Cardiac muscle cell (in vitro differentiated cells and primary cell): ENCODE measurements at regions not wholly inside any gene's neighbourhood (a gene's known extent, or its start where the extent isn't known, plus 50 kb on each side); places are given as distances from the start of the nearest gene placed in this dataset.

Experiments used
- DNase-seq, 2 donors: peaks; one replicate each; pipeline versions ENCODE4 v3.0.0 to v3.0.0-alpha.2; 2010 to 2017; ENCODE audit warnings: low read depth in 1 of 2, low spot score in 1 of 2
- H3K27ac ChIP-seq: fragments of 200-600 bp; sonication (generic); 2 replicates; pipeline ENCODE4 v1.5.1; 2016
- H3K27me3 ChIP-seq: fragments of 200-600 bp; sonication (generic); 2 replicates; pipeline ENCODE4 v1.6.0; 2016; ENCODE audit warnings: control low read depth
- H3K36me3 ChIP-seq: fragments of 200-600 bp; sonication (generic); 2 replicates; pipeline ENCODE4 v1.5.1; 2016; ENCODE audit warnings: control low read depth
- H3K4me1 ChIP-seq: fragments of 200-600 bp; sonication (generic); 2 replicates; pipeline ENCODE4 v1.8.1; 2017; ENCODE audit warnings: low read depth, mild to moderate bottlenecking, mixed run types
- H3K4me3 ChIP-seq: fragments of 200-600 bp; sonication (generic); 2 replicates; pipeline ENCODE4 v1.5.1; 2016; ENCODE audit warnings: mild to moderate bottlenecking
- H3K9me3 ChIP-seq: fragments of 200-600 bp; sonication (generic); 2 replicates; pipeline ENCODE4 v1.5.1; 2017; ENCODE audit warnings: low read depth, mild to moderate bottlenecking, control low read depth
- CTCF ChIP-seq: IDR thresholded peaks from 2 replicates; pipeline ENCODE4 v1.5.1; 2012; ENCODE audit warnings: low read depth, mild to moderate bottlenecking, low read length

- no peak for DNase-seq
- TF ChIP-seq CTCF = no peak
- no peak overlapping the region for H3K27ac ChIP-seq
- H3K4me1 ChIP-seq = no peaks in the 10 kb centered on the region
- no peaks in the 10 kb centered on the region for H3K36me3 ChIP-seq
- H3K27me3 ChIP-seq = peaks cover 6% of the 10 kb centered on the region
- no peaks in the 10 kb centered on the region for H3K9me3 ChIP-seq
- H3K4me3 ChIP-seq = no peak overlapping the region
Observed at GRCh38 chr4:104866809-104867208, 279.9 kb upstream of the TET2 start.

GRCh38 chr4:104868533-104868932 is 278.1 kb upstream of the TET2 start:
- no peak for DNase-seq
- Histone ChIP-seq H3K4me3 (no peak overlapping the region), H3K27ac (no peak overlapping the region), H3K27me3 (peaks cover 10% of the 10 kb centered on the region), H3K9me3 (no peaks in the 10 kb centered on the region), H3K4me1 (no peaks in the 10 kb centered on the region), H3K36me3 (no peaks in the 10 kb centered on the region)
- no peak for TF ChIP-seq CTCF

GRCh38 chr4:104868958-104869357 is 277.7 kb upstream of the TET2 start:
- Histone ChIP-seq H3K27me3 (peaks cover 10% of the 10 kb centered on the region), H3K4me1 (no peaks in the 10 kb centered on the region), H3K36me3 (no peaks in the 10 kb centered on the region), H3K4me3 (no peak overlapping the region), H3K27ac (no peak overlapping the region), H3K9me3 (no peaks in the 10 kb centered on the region)
- no peak for DNase-seq
- no peak for TF ChIP-seq CTCF

GRCh38 chr4:104869831-104870230 is 276.8 kb upstream of the TET2 start:
- Histone ChIP-seq H3K9me3 (no peaks in the 10 kb centered on the region), H3K27me3 (peaks cover 10% of the 10 kb centered on the region), H3K36me3 (no peaks in the 10 kb centered on the region), H3K4me3 (no peak overlapping the region), H3K27ac (no peak overlapping the region), H3K4me1 (no peaks in the 10 kb centered on the region)
- no peak for DNase-seq
- TF ChIP-seq CTCF = no peak

GRCh38 chr4:104870495-104871233 is 276.0 kb upstream of the TET2 start:
- TF ChIP-seq CTCF = no peak
- Histone ChIP-seq H3K27me3 (peaks cover 10% of the 10 kb centered on the region), H3K36me3 (no peaks in the 10 kb centered on the region), H3K4me1 (no peaks in the 10 kb centered on the region), H3K27ac (no peak overlapping the region), H3K9me3 (no peaks in the 10 kb centered on the region), H3K4me3 (no peak overlapping the region)
- no peak for DNase-seq
